ENCODE measurements at regions not wholly inside any gene's neighbourhood (a gene's known extent, or its start where the extent isn't known, plus 50 kb on each side); places are given as distances from the start of the nearest gene placed in this dataset.

GRCh38 chr1:182261655-182262054 lies 129.9 kb downstream of the GLUL start:
- no peaks in the 10 kb centered on the region for H3K4me1 Mint-ChIP-seq (ENCODE audit: low read depth, unreplicated experiment)
- DNase-seq: no peak
- H3K4me3 Mint-ChIP-seq (ENCODE audit: unreplicated experiment): no peak overlapping the region
- no peaks in the 10 kb centered on the region for H3K9me3 Mint-ChIP-seq (ENCODE audit: unreplicated experiment)
- TF ChIP-seq CTCF (IDR thresholded peaks at IDR 0.05; ENCODE audit: partially characterized antibody, unreplicated experiment): no peak
- no peak overlapping the region for H3K27ac Mint-ChIP-seq (ENCODE audit: unreplicated experiment)
- H3K36me3 Mint-ChIP-seq (ENCODE audit: unreplicated experiment): no peaks in the 10 kb centered on the region
- no peaks in the 10 kb centered on the region for H3K27me3 Mint-ChIP-seq (ENCODE audit: unreplicated experiment)

GRCh38 chr1:182260516-182260915 lies 131.1 kb downstream of the GLUL start:
- no peaks in the 10 kb centered on the region for H3K4me1 Mint-ChIP-seq (ENCODE audit: low read depth, unreplicated experiment)
- no peak for TF ChIP-seq CTCF (IDR thresholded peaks at IDR 0.05; ENCODE audit: partially characterized antibody, unreplicated experiment)
- no peak for DNase-seq
- H3K9me3 Mint-ChIP-seq (ENCODE audit: unreplicated experiment): no peaks in the 10 kb centered on the region
- H3K27ac Mint-ChIP-seq (ENCODE audit: unreplicated experiment): no peak overlapping the region
- no peak overlapping the region for H3K4me3 Mint-ChIP-seq (ENCODE audit: unreplicated experiment)
- no peaks in the 10 kb centered on the region for H3K27me3 Mint-ChIP-seq (ENCODE audit: unreplicated experiment)
- H3K36me3 Mint-ChIP-seq (ENCODE audit: unreplicated experiment): no peaks in the 10 kb centered on the region

GRCh38 chr1:182259968-182260367 lies 131.6 kb downstream of the GLUL start:
- no peak overlapping the region for H3K27ac Mint-ChIP-seq (ENCODE audit: unreplicated experiment)
- DNase-seq: no peak
- H3K4me3 Mint-ChIP-seq (ENCODE audit: unreplicated experiment): no peak overlapping the region
- H3K4me1 Mint-ChIP-seq (ENCODE audit: low read depth, unreplicated experiment): no peaks in the 10 kb centered on the region
- no peak for TF ChIP-seq CTCF (IDR thresholded peaks at IDR 0.05; ENCODE audit: partially characterized antibody, unreplicated experiment)
- no peaks in the 10 kb centered on the region for H3K9me3 Mint-ChIP-seq (ENCODE audit: unreplicated experiment)
- no peaks in the 10 kb centered on the region for H3K36me3 Mint-ChIP-seq (ENCODE audit: unreplicated experiment)
- H3K27me3 Mint-ChIP-seq (ENCODE audit: unreplicated experiment): no peaks in the 10 kb centered on the region

- Mint-ChIP-seq H3K27ac (ENCODE audit: unreplicated experiment) (no peak overlapping the region), H3K27me3 (ENCODE audit: unreplicated experiment) (no peaks in the 10 kb centered on the region), H3K9me3 (ENCODE audit: unreplicated experiment) (no peaks in the 10 kb centered on the region), H3K4me3 (ENCODE audit: unreplicated experiment) (no peak overlapping the region), H3K4me1 (ENCODE audit: low read depth, unreplicated experiment) (no peaks in the 10 kb centered on the region), H3K36me3 (ENCODE audit: unreplicated experiment) (no peaks in the 10 kb centered on the region)
- no peak for DNase-seq
- TF ChIP-seq CTCF (IDR thresholded peaks at IDR 0.05; ENCODE audit: partially characterized antibody, unreplicated experiment): no peak
Observed at GRCh38 chr1:182259229-182259872, 132.2 kb downstream of the GLUL start.

DNA sequence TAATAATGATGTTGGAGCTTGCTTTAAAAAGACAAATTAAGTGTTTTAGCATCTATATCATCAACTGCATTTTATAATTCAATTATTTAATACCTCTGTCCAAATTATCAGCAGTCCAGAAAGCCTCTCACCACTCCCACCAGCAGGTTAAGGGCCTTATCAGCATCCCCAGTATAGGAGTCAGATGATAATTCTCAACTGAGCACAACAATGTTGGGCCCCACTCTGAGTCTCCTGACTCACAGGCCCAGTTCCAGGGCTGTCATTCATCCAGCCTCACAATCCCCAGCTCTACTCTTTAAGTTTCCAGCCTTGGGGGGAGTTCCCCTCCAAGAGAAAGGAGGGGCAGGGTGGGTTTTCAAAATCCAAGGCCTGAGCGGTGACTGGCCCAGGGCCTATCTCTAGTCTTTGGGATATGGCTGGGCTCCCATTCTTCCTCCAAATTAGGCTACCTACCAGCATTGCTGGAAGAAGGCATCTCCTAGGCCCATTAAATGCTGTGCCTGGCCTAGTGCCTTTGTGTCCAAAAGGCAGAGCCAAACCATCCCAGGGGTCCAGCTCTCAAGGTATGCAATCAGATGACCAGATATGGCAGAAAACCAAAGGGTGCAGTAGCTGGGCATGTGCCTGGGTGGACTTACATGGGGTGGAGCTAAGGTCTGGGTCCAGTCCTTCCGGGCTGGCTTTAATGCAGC lies 134.1 kb downstream of the GLUL start:
- no peaks in the 10 kb centered on the region for H3K4me1 Mint-ChIP-seq (ENCODE audit: low read depth, unreplicated experiment)
- no peak for TF ChIP-seq CTCF (IDR thresholded peaks at IDR 0.05; ENCODE audit: partially characterized antibody, unreplicated experiment)
- H3K27ac Mint-ChIP-seq (ENCODE audit: unreplicated experiment): no peak overlapping the region
- no peak overlapping the region for H3K4me3 Mint-ChIP-seq (ENCODE audit: unreplicated experiment)
- H3K27me3 Mint-ChIP-seq (ENCODE audit: unreplicated experiment): no peaks in the 10 kb centered on the region
- DNase-seq: no peak
- H3K9me3 Mint-ChIP-seq (ENCODE audit: unreplicated experiment): no peaks in the 10 kb centered on the region
- H3K36me3 Mint-ChIP-seq (ENCODE audit: unreplicated experiment): no peaks in the 10 kb centered on the region

Data from glutamatergic neuron (in vitro differentiated cells).